Vagina (tissue), 2 donors: ENCODE measurements at regions not wholly inside any gene's neighbourhood (a gene's known extent, or its start where the extent isn't known, plus 50 kb on each side); places are given as distances from the start of the nearest gene placed in this dataset.

ENCODE experiments used
- CTCF ChIP-seq, 3 experiments: fragments of 450-650 bp in 2 of 3; fragments of 200-600 bp in 1 of 3; sonication (generic) in 1 of 3; IDR thresholded peaks; one replicate each; pipeline ENCODE4 v1.5.1; 2017 to 2019; ENCODE audit warnings: antibody characterized with exemption in 3 of 3, mild to moderate bottlenecking in 2 of 3, moderate library complexity in 2 of 3
- POLR2A ChIP-seq, 2 donors: fragments of 450-650 bp; IDR thresholded peaks; one replicate each; pipeline ENCODE4 v1.6.1; 2017; ENCODE audit warnings: antibody characterized with exemption in 2 of 2, mild to moderate bottlenecking in 2 of 2, moderate library complexity in 2 of 2
- POLR2AphosphoS5 ChIP-seq, 2 donors: sonication (generic); formaldehyde crosslinking; IDR thresholded peaks; one replicate each; pipeline ENCODE4 v1.9.0; 2017; ENCODE audit warnings: antibody characterized with exemption in 2 of 2, mild to moderate bottlenecking in 2 of 2, low read depth in 1 of 2; ENCODE audit not compliant: insufficient read depth in 1 of 2

- TF ChIP-seq CTCF (IDR thresholded peaks at IDR 0.05) (no peak), POLR2AphosphoS5 (IDR thresholded peaks at IDR 0.05; ENCODE audit: insufficient read depth in 1 of 2, low read depth in 1 of 2) (no peak), POLR2A (IDR thresholded peaks at IDR 0.05) (no peak)
Measured at GRCh38 chr2:144580521-144581161, 60.7 kb upstream of the ZEB2 start.
